Activated CD8-positive, alpha-beta T cell treated with anti-CD3 and anti-CD28 coated beads, Interleukin-2, amount 10 ng/mL, durations not matched to agents 7 days and 5 days (primary cell): ENCODE measurements at regions not wholly inside any gene's neighbourhood (a gene's known extent, or its start where the extent isn't known, plus 50 kb on each side); places are given as distances from the start of the nearest gene placed in this dataset.
"Not testable (repeated sequence)": the region's sequence is repeated elsewhere in the genome, so short reads cannot be mapped to it uniquely, and the experiment has no call there.

Source experiments
- ATAC-seq: fragments of 150-1000 bp; cut with Tn5 transposase; one replicate; pipeline ENCODE4 v1.10.0; 2021; ENCODE audit warnings: moderate library complexity
- CTCF ChIA-PET: fragments of 350-600 bp; sonication (Branson Sonifier 250); formaldehyde crosslinking; loops from one replicate; lab custom pipeline; 2021; ENCODE audit warnings: antibody characterized with exemption; lab: Charles Lee
- POLR2A ChIA-PET: fragments of 350-600 bp; sonication (Branson Sonifier 250); formaldehyde crosslinking; loops from one replicate; lab custom pipeline; 2021; ENCODE audit warnings: antibody characterized with exemption; lab: Charles Lee
- DNase-seq: peaks from one replicate; pipeline ENCODE4 v3.0.0-alpha.2; 2020
- H3K27ac Mint-ChIP-seq: one replicate; pipeline ENCODE4 v1.8.0; 2021; ENCODE audit warnings: mild to moderate bottlenecking, mixed read lengths
- H3K27me3 Mint-ChIP-seq: one replicate; pipeline ENCODE4 v1.8.0; 2021; ENCODE audit warnings: low read depth, mixed read lengths
- H3K36me3 Mint-ChIP-seq: one replicate; pipeline ENCODE4 v1.8.0; 2021; ENCODE audit warnings: low read depth, mixed read lengths
- H3K4me1 Mint-ChIP-seq: one replicate; pipeline ENCODE4 v1.8.0; 2021; ENCODE audit warnings: low read depth, mixed read lengths
- H3K4me3 Mint-ChIP-seq: one replicate; pipeline ENCODE4 v1.8.0; 2021; ENCODE audit warnings: mild to moderate bottlenecking, mixed read lengths
- H3K9me3 Mint-ChIP-seq: one replicate; pipeline ENCODE4 v1.8.0; 2022; ENCODE audit warnings: mixed read lengths; ENCODE audit not compliant: insufficient read depth

DNA sequence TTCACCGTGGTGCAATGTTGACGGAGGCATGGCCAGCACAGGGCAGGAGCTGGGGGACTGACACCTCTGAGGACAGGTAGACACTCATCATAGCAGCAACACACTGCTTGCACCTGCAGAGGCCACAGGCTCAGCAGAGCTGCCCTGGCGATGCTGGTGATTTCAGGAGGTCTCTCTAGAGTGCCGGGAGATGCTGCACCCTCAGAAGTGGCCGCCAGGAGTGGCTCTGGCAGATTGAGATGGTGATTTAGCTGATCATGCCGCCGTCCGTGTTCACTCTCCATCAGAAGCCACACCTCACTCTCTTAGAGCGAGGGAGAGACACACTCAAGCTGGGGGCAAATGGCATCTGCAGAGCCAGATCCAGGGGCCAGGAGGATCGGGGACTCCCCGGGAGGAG lies 244.6 kb upstream of the SGCG start:
- DNase-seq (no peak), ATAC-seq (no peak)
- Mint-ChIP-seq H3K4me1 (no peaks in the 10 kb centered on the region), H3K36me3 (no peaks in the 10 kb centered on the region), H3K27ac (no peak overlapping the region), H3K27me3 (no peaks in the 10 kb centered on the region), H3K9me3 (no peaks in the 10 kb centered on the region), H3K4me3 (no peak overlapping the region)
- ChIA-PET CTCF (no interaction called here), POLR2A (no interaction called here)

DNA sequence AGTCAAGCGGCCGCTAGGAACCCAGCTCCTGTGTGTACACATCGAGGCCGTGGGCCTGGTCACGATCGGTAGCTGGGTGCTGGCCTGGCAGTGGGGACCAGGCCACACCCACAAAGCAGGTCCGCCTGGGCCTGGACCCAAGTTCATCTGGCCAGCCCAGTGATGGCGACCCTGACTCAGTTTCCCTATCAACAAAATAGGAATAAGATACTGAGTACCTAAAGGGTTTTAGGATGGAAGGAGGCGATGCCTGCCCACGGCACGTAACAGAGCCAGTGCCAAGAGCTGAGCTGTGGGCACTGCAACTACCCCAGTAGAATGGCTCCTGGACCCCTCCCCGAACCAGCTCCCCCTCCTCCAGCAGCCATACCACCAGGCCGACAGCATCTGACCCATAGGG lies 243.5 kb upstream of the SGCG start:
- ChIA-PET CTCF (no interaction called here), POLR2A (no interaction called here)
- Mint-ChIP-seq H3K4me3 (no peak overlapping the region), H3K9me3 (no peaks in the 10 kb centered on the region), H3K27ac (no peak overlapping the region), H3K4me1 (no peaks in the 10 kb centered on the region), H3K27me3 (no peaks in the 10 kb centered on the region), H3K36me3 (no peaks in the 10 kb centered on the region)
- no peak for DNase-seq
- no peak for ATAC-seq

DNA sequence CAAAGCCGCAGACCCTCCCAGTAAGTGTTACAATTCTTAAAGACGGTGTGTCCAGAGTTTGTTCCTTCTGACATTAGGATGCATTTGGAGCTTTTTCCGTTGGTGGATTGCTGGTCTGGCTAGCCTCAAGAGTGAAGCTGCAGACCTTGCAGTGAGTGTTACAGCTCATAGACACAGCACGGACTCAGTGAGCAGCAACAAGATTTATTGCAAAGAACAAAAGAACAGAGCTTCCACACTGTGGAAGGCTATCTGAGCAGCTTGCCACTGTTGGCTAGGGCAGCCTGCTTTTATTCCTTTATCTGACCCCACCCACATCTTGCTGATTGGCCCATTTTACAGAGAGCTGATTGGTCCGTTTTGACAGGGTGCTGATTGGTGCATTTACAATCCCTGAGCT lies 242.8 kb upstream of the SGCG start:
- no peak overlapping the region for H3K4me3 Mint-ChIP-seq
- ATAC-seq, result no peak

DNA sequence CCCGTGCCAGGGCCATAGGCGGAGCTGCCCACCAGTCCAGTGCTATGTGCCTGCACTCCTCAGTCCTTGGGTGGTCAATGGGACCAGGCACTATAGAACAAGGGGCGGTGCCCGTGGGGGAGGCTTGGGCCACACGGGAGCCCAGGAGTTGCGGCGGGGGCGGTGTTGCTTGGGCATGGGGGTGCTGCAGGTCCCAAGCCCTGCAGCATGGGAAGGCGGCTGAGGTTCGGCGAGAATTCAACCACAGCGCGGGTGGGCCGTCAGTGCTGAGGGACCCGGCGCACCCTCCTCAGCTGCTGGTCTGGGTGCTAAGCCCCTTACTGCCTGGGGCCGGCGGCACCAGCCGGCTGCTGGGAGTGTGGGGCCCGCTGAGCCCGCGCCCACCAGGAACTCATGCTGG lies 242.2 kb upstream of the SGCG start:
- ChIA-PET CTCF (no interaction called here), POLR2A (no interaction called here)
- DNase-seq, result no peak
- no peaks in the 10 kb centered on the region for H3K36me3 Mint-ChIP-seq
- ATAC-seq, result no peak
- no peak overlapping the region for H3K27ac Mint-ChIP-seq
- no peaks in the 10 kb centered on the region for H3K9me3 Mint-ChIP-seq
- H3K4me3 Mint-ChIP-seq, result no peak overlapping the region
- no peaks in the 10 kb centered on the region for H3K4me1 Mint-ChIP-seq
- H3K27me3 Mint-ChIP-seq, result no peaks in the 10 kb centered on the region

More for the DNA sequence above, 242.8 kb upstream of the SGCG start:
- no peaks in the 10 kb centered on the region for H3K36me3 Mint-ChIP-seq
- ChIA-PET CTCF (no interaction called here), POLR2A (no interaction called here)
- DNase-seq, result no peak
- no peak overlapping the region for H3K27ac Mint-ChIP-seq
- H3K27me3 Mint-ChIP-seq, result no peaks in the 10 kb centered on the region
- H3K4me1 Mint-ChIP-seq, result no peaks in the 10 kb centered on the region
- H3K9me3 Mint-ChIP-seq, result no peaks in the 10 kb centered on the region

DNA sequence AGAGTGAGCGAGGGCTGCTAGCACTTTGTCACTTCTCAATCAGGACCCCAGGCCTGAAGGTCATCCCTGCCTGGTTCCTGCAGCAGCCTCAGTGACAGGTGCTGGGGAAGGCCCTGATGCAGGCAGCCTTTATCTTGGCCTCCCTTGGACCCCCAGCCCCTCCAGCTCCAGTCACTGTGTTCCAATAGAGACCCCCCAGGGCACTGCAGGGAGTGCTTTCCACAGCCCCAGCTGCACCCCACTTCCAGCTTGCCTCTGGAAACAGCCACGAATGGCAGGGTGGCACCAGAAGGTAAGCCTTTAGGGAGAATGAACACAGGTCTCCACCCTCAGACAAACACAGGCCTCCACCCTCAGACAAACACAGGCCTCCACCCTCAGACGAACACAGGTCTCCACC lies 241.6 kb upstream of the SGCG start:
- H3K27me3 Mint-ChIP-seq, result no peaks in the 10 kb centered on the region
- H3K4me1 Mint-ChIP-seq, result no peaks in the 10 kb centered on the region
- DNase-seq (no peak), ATAC-seq (no peak)
- H3K27ac Mint-ChIP-seq, result no peak overlapping the region
- POLR2A ChIA-PET, result no interaction called here
- CTCF ChIA-PET, result no interaction called here
- no peaks in the 10 kb centered on the region for H3K9me3 Mint-ChIP-seq
- H3K4me3 Mint-ChIP-seq, result no peak overlapping the region
- H3K36me3 Mint-ChIP-seq, result no peaks in the 10 kb centered on the region

DNA sequence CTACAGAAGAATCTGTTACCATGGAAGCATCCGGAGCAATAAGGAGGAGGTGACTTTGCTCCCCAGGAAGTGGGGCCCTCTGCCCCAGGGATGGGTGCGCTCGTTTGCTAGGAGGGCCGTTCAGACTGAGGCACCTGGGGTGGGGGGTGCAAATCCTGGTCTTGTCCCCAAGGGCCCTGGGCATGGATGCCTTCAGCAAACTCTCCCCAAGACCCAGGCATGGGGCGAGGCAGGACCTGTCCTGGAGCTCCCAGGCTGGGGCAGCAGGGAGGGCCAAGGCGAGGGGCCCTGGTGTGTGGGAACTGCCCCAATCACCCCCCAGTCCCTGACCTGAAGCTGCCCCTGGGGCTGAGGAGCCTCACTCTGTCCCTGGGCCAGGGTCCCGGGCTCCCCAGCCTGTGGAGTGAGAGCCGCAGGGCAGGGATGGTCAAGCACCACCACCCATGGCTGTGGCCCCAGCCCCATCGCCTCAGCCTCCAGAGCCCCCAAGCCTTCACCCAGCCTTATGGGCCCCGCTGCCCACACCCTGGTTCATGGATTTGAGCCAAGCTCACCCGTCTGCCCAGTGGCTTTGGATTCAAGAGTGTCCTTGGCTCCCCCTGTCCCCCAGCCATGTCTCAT lies 240.6 kb upstream of the SGCG start:
- ATAC-seq, result no peak

DNA sequence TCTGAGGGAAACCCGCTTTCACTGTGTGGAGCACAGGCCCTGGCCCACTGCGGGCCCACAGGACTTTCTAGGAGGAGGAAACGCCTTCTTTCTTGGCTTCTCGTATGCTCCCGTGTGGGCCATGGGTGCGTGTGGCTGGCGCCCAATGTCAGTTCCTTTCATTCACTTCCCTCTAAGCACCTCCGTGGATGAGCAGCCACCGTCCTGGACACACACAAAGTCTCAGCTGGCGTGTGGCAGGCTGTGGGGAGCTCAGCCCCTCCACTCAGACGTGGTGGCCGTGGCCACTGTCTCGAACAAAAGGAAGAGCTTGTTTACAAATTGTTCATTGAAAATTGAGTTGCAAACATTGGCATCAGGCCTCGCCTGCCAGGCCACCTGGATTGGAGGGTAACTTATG lies 240.0 kb upstream of the SGCG start:
- Mint-ChIP-seq H3K9me3 (no peaks in the 10 kb centered on the region), H3K36me3 (no peaks in the 10 kb centered on the region), H3K27ac (no peak overlapping the region), H3K4me1 (no peaks in the 10 kb centered on the region), H3K4me3 (no peak overlapping the region), H3K27me3 (no peaks in the 10 kb centered on the region)
- ATAC-seq (no peak), DNase-seq (no peak)
- ChIA-PET POLR2A (no interaction called here), CTCF (no interaction called here)

More for the DNA sequence above, 240.6 kb upstream of the SGCG start:
- Mint-ChIP-seq H3K4me3 (no peak overlapping the region), H3K27me3 (no peaks in the 10 kb centered on the region), H3K36me3 (no peaks in the 10 kb centered on the region), H3K4me1 (no peaks in the 10 kb centered on the region), H3K27ac (no peak overlapping the region), H3K9me3 (no peaks in the 10 kb centered on the region)
- ChIA-PET POLR2A (no interaction called here), CTCF (no interaction called here)
- no peak for DNase-seq

DNA sequence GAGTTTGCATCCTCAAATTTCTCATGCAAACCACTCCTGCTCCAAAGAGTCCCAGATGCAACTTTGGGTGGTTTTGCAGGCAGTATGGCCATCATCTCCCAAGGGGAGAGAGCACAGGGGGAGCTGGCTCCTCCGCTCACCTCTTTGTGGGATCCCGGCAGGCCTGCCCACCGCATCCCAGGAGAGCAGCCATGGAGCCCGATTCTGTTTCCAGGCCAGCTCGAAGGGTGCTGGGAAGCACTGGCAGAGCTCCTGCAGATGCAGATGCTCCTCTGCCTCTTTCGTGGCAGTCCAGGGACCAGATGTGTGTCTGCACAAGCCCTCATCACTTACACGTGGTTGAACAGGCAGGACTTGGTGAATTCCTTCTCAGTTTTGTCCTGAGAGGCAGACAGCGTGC lies 239.3 kb upstream of the SGCG start:
- DNase-seq, H3K36me3 Mint-ChIP-seq, H3K4me1 Mint-ChIP-seq, H3K27ac Mint-ChIP-seq, POLR2A ChIA-PET, ATAC-seq, H3K27me3 Mint-ChIP-seq, CTCF ChIA-PET, H3K9me3 Mint-ChIP-seq, H3K4me3 Mint-ChIP-seq: not testable (repeated sequence)

DNA sequence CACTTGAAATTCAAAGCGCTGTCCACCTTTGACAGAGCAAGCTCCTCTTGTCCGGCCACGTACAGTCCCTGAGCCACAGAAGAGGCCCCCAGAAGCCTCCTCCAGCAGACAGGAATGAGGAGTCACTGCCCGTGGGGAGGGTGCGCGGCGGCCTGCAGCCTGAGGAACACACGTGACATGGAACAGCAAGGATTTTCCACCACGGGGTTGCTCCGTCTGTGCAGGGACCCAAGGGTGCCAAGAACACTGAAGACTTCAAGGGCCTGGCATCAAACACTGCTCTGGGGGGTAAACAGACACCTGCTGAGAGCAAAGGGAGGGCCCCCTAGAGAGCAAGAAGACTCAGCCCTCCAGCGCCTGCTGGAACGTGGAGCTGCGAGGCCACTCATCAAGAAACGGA lies 237.9 kb upstream of the SGCG start:
- H3K27ac Mint-ChIP-seq, CTCF ChIA-PET, H3K27me3 Mint-ChIP-seq, ATAC-seq, POLR2A ChIA-PET, H3K4me1 Mint-ChIP-seq, H3K9me3 Mint-ChIP-seq, DNase-seq, H3K36me3 Mint-ChIP-seq, H3K4me3 Mint-ChIP-seq: not testable (repeated sequence)

DNA sequence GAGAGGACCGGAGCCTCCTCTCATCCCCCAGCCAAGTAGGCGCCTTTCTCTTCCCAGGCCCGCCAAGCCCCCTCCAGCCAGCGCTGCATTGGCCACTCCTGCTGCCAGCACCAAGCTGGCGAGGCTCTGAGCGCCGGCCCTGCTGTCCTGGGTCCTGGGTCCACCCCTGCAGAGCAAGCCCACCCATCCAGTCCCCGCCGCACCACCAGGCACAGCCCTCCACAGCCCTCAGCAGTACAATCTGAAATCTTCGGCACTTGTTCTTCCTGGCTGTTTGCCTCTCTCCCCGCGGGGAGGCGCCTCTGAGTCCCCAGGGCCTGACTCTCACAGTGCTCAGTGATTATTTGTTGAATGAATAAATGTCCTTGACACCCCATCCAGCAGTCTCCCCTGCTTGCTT lies 236.4 kb upstream of the SGCG start:
- DNase-seq (no peak), ATAC-seq (no peak)
- no peaks in the 10 kb centered on the region for H3K4me1 Mint-ChIP-seq
- POLR2A ChIA-PET, result no interaction called here
- CTCF ChIA-PET, result no interaction called here
- H3K36me3 Mint-ChIP-seq, result no peaks in the 10 kb centered on the region
- no peaks in the 10 kb centered on the region for H3K27me3 Mint-ChIP-seq
- H3K4me3 Mint-ChIP-seq, result no peak overlapping the region
- no peak overlapping the region for H3K27ac Mint-ChIP-seq
- H3K9me3 Mint-ChIP-seq, result no peaks in the 10 kb centered on the region

DNA sequence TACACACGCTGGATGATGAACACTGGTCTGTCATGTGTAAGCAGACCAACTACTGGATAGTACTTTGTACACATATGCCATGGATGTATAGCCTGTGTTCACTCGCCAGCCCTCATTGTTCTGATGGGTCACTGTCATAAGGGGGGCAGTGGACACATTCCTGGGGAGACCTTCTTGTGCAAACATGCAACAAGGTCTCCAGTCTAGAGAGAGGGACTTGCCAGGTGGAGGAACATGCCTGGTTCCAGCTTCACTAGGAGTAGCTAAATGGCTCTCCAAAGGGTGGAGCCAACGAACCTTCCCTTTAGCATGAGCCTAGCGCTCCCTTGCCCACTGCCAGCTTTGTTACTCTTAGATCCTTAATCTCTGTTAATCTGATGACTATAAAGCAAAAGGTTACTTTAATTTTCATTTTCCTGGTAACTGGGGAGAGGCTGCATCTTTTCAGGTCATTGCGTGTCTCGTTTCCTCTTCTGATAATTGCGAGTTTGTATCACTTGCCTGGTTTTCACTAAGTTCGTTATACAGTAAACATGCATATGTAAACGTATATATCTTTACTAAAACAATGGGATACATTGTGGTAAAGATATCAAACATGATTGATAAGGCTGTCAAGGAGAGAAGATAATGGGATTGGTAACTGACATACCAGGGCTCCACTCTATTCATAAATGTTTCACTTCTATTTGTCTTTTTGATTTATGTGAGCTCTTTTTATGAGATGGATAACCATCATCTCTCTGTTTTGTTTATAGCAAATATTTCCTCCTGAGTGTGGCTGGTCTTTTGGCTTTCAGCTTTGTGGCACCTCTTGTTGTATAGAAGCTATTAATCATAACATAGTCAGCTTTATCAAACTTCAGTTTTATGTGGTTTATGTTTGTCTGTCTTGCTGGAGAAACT lies 235.2 kb upstream of the SGCG start:
- CTCF ChIA-PET, result no interaction called here
- no peak overlapping the region for H3K4me3 Mint-ChIP-seq
- POLR2A ChIA-PET, result no interaction called here
- H3K9me3 Mint-ChIP-seq, result no peaks in the 10 kb centered on the region
- H3K27me3 Mint-ChIP-seq, result no peaks in the 10 kb centered on the region
- no peaks in the 10 kb centered on the region for H3K36me3 Mint-ChIP-seq
- ATAC-seq (no peak), DNase-seq (no peak)
- no peak overlapping the region for H3K27ac Mint-ChIP-seq
- H3K4me1 Mint-ChIP-seq, result no peaks in the 10 kb centered on the region

DNA sequence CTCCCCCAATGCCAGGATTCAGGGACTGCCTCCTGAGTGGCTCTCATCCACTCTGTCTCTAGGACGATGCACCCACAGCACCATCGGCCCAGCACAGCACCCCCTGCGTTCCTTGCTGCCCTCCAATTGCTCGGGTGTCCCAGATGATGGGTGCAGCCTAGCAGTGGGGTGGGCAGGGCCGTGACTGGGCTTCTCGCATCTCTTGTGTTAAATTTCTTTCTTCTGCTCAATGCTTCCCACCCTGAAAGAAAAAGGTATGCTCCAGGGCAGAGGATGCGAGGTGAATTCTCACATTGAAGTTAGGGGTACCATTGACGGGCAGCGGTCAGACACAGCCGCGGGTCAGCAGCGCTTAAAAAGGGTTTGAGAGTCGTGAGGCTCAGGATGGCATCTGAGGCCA lies 232.4 kb upstream of the SGCG start:
- Mint-ChIP-seq H3K27ac (no peak overlapping the region), H3K9me3 (peaks cover 8% of the 10 kb centered on the region), H3K36me3 (no peaks in the 10 kb centered on the region), H3K27me3 (no peaks in the 10 kb centered on the region), H3K4me3 (no peak overlapping the region), H3K4me1 (no peaks in the 10 kb centered on the region)
- ATAC-seq (no peak), DNase-seq (no peak)
- ChIA-PET CTCF (no interaction called here), POLR2A (no interaction called here)
